ENCODE measurements at regions not wholly inside any gene's neighbourhood (a gene's known extent, or its start where the extent isn't known, plus 50 kb on each side); places are given as distances from the start of the nearest gene placed in this dataset.

GRCh38 chr2:52877703-52878102 is 889.9 kb upstream of the CHAC2 start:
- Histone ChIP-seq H2AFZ (ENCODE audit: control insufficient read depth, low read length) (no peak overlapping the region), H4K20me1 (ENCODE audit: control insufficient read depth, extremely low read depth, insufficient read depth, low read length) (no peaks in the 10 kb centered on the region), H3K9me1 (ENCODE audit: control insufficient read depth, extremely low read depth, insufficient read depth, low read length) (no peaks in the 10 kb centered on the region), H3K79me2 (ENCODE audit: control insufficient read depth, insufficient read depth, low read length) (no peaks in the 10 kb centered on the region), H3K9me3 (ENCODE audit: control insufficient read depth, low read depth, low read length) (no peaks in the 10 kb centered on the region), H3K9ac (ENCODE audit: control insufficient read depth, extremely low read depth, insufficient read depth, low read length) (no peak overlapping the region), H3K27me3 (ENCODE audit: control insufficient read depth, extremely low read depth, insufficient read depth, low read length) (no peaks in the 10 kb centered on the region), H3K27ac (ENCODE audit: control insufficient read depth, insufficient read depth, low read length) (no peak overlapping the region), H3K4me2 (ENCODE audit: control insufficient read depth, extremely low read depth, insufficient read depth, low read depth, low read length) (no peak overlapping the region), H3K4me3 (ENCODE audit: control insufficient read depth in 2 of 3, extremely low read depth in 1 of 3, insufficient read depth in 2 of 3, low read depth in 1 of 3, low read length in 3 of 3) (no peak overlapping the region), H3K36me3 (ENCODE audit: control insufficient read depth in 2 of 2, extremely low read depth in 1 of 2, insufficient read depth in 2 of 2, low read length in 2 of 2) (no peaks in the 10 kb centered on the region), H3K4me1 (ENCODE audit: control insufficient read depth, extremely low read depth, insufficient read depth, low read length) (no peaks in the 10 kb centered on the region)
- dilution Hi-C loops (cut with MboI; ENCODE audit: extremely low pct_ligation_motif_present, low sequenced_read_pairs) = no loop called here
- DNase-seq (ENCODE audit: low read depth, low spot score) (no peak), FAIRE-seq (no peak)
- TF ChIP-seq EZH2 (IDR thresholded peaks at IDR 0.05; ENCODE audit: low read length) = no peak
- no peak for TF ChIP-seq CTCF (optimal IDR thresholded peaks at IDR 0.05 in 1 of 3, IDR thresholded peaks at IDR 0.05 in 1 of 3, conservative IDR thresholded peaks at IDR 0.05 in 1 of 3; ENCODE audit: extremely low read depth in 1 of 3, insufficient read depth in 2 of 3, low read length in 3 of 3)

DNA sequence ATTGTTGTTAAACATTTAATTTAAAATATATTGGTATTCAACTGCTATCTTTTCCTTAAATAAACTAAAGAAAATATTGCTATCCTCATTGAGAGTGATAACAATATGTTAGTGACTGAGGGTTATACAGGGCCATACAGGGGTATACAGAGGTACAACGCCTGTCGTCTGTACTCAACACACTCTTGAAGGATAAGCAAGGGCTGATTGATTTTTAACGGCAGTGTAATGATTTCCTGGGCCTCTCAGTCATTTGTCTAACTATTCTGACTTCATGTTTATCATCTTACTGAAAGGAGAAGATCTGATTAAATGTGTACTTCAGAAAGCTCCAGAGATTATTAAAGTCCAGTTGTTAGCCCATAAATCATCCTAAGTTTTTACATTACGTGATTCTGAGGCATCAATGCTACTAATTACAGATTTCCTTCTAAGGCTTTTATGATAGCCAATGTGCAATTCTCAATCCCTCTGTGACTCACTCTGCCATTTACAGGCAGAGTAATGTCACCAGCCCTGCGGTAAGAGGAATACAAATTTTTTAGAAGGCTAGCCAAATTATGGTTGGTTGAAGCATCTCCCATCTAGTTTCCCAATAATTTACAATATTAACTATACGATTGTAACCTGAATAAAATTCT is 893.0 kb upstream of the CHAC2 start:
- no peak overlapping the region for H3K4me2 ChIP-seq (ENCODE audit: control insufficient read depth, extremely low read depth, insufficient read depth, low read depth, low read length)
- H3K4me3 ChIP-seq (ENCODE audit: control insufficient read depth in 2 of 3, extremely low read depth in 1 of 3, insufficient read depth in 2 of 3, low read depth in 1 of 3, low read length in 3 of 3) = no peak overlapping the region
- H3K9ac ChIP-seq (ENCODE audit: control insufficient read depth, extremely low read depth, insufficient read depth, low read length) = no peak overlapping the region
- H3K27ac ChIP-seq (ENCODE audit: control insufficient read depth, insufficient read depth, low read length) = no peak overlapping the region
- H3K9me1 ChIP-seq (ENCODE audit: control insufficient read depth, extremely low read depth, insufficient read depth, low read length) = no peaks in the 10 kb centered on the region
- no peaks in the 10 kb centered on the region for H3K79me2 ChIP-seq (ENCODE audit: control insufficient read depth, insufficient read depth, low read length)
- H4K20me1 ChIP-seq (ENCODE audit: control insufficient read depth, extremely low read depth, insufficient read depth, low read length) = no peaks in the 10 kb centered on the region
- H3K27me3 ChIP-seq (ENCODE audit: control insufficient read depth, extremely low read depth, insufficient read depth, low read length) = no peaks in the 10 kb centered on the region
- no peaks in the 10 kb centered on the region for H3K9me3 ChIP-seq (ENCODE audit: control insufficient read depth, low read depth, low read length)
- dilution Hi-C loops (cut with MboI; ENCODE audit: extremely low pct_ligation_motif_present, low sequenced_read_pairs) = no loop called here
- no peak overlapping the region for H2AFZ ChIP-seq (ENCODE audit: control insufficient read depth, low read length)
- no peak for TF ChIP-seq EZH2 (IDR thresholded peaks at IDR 0.05; ENCODE audit: low read length)
- TF ChIP-seq CTCF (optimal IDR thresholded peaks at IDR 0.05 in 1 of 3, IDR thresholded peaks at IDR 0.05 in 1 of 3, conservative IDR thresholded peaks at IDR 0.05 in 1 of 3; ENCODE audit: extremely low read depth in 1 of 3, insufficient read depth in 2 of 3, low read length in 3 of 3) = no peak
- H3K4me1 ChIP-seq (ENCODE audit: control insufficient read depth, extremely low read depth, insufficient read depth, low read length) = no peaks in the 10 kb centered on the region
- FAIRE-seq (no peak), DNase-seq (ENCODE audit: low read depth, low spot score) (no peak)
- H3K36me3 ChIP-seq (ENCODE audit: control insufficient read depth in 2 of 2, extremely low read depth in 1 of 2, insufficient read depth in 2 of 2, low read length in 2 of 2) = no peaks in the 10 kb centered on the region
